Inferior parietal cortex (tissue), 1 donor: ENCODE measurements at regions not wholly inside any gene's neighbourhood (a gene's known extent, or its start where the extent isn't known, plus 50 kb on each side); places are given as distances from the start of the nearest gene placed in this dataset.

Experiments used
- DNase-seq: peaks from one replicate; pipeline ENCODE4 v3.0.0-alpha.2; 2016; ENCODE audit errors: extremely low spot score

GRCh38 chr9:86830356-86830755 is 117.0 kb downstream of the GAS1 start:
- DNase-seq = no peak

- no peak for DNase-seq
Observed at GRCh38 chr9:86829496-86830046, 117.7 kb downstream of the GAS1 start.

DNA sequence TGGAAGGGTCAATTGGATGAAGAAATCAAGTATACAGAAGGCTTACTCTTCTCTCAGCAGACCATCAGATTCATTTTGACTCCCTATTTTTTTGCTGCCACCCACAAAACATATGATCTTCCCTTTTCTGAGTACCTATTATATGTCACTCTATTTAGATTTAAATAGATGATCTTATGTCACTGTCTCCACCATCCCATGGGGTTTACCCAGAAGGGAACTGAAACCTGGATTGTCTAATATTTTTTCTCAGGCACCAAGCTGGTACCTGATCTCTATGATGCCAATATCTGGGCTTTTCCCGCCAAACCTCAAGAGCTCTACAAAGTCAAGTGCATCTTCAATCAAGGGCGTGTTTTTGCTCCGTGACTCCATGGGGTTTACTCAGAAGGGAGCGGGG is 118.7 kb downstream of the GAS1 start:
- DNase-seq = no peak

DNA sequence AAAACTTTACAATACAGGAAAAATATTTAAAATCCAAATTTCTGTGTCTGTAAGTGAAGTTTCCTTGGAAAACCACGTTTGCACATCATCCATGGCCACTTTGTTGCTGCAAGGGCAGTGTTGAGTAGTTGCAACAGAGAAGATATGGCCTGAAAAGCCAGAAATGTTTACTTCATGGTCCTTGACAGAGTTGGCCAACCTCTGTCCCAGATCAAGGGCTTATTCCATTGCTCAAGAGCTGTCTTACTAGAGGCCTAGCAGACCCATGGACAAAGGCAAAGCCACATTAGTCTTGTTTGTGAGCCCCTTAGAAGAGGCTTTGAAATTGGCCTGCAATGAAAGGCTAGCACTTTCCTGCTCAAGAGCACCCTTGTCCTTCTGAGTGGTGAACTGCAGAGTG is 119.4 kb downstream of the GAS1 start:
- DNase-seq = no peak

- no peak for DNase-seq
Observed at GRCh38 chr9:86825299-86825698, 122.0 kb downstream of the GAS1 start.

GRCh38 chr9:86822006-86822801 is 125.1 kb downstream of the GAS1 start:
- DNase-seq = no peak

DNA sequence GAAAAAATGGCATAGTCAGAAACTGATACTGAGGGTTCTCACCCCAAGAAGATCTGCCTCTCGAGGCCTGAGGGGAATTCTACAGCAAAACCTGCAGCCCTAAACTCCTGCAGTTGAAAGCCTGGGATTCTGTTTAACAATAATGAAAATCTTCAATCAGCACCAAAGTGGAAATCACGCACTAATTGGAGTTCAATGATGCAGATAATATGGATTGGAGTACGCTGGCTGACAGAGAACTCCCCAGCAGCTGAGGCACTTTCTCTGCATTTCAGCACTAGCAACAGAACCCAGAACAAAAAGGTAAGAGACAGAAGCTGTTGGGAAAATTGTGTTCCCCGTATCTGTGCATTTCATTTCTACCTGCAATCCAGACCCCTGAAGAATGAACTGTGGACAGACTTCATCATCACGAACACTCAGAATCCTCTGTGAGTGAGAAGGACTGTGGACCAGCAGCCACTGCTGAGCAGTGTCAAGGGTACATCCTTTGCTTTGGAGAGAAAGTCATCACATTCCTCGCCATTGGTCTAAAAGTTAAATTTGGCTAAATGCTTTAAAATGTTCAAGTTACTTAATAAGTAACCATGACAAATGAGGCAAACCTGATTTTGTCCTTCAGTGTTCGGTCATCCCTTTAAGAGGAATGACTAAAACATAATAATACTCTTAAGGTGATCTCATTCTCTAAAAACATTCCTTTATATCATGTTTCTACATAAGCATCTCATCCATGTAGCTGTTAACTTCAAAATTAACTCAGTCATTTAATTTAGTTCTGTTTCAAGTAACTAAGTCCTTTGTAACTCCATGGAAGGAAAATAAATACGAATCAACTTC is 126.1 kb downstream of the GAS1 start:
- no peak for DNase-seq

GRCh38 chr9:86819552-86819951 is 127.8 kb downstream of the GAS1 start:
- DNase-seq = no peak

DNA sequence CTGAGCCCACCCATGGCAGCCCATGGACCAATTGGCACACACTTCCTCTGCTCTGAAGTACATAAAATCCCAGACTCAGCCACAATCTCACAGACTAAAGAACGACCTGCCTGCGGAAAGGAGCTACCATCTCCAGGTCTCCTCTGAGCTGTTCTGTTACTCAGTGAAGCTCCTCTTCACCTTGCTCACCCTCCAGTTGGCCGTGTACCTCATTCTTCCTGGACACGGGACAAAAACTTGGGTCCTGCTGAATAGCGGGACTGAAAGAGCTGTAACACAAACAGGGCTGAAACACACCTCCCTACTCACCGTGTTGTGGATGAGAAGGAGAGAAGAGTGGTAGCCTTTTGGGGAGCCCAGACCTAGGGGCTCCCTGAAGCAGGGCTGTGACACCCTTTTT is 128.7 kb downstream of the GAS1 start:
- DNase-seq = no peak

DNA sequence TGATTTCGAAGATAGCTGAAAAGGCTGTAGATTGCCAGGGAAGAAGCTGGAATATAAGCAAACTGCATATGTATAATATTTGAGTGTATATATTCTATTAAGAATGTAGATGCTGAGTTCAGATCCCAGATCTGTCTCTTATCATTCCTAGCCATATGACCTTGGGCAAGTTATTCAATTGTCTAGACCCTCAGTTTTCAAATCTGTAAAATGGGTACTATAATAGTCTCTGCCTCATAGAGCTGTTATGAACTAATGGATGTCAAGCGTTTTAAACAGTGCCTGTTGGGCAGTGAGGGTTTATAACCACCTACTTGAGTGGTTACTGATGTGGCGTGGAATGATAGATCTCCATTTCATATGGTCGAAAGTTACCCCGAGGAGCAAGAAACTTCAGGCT is 130.4 kb downstream of the GAS1 start:
- no peak for DNase-seq

DNA sequence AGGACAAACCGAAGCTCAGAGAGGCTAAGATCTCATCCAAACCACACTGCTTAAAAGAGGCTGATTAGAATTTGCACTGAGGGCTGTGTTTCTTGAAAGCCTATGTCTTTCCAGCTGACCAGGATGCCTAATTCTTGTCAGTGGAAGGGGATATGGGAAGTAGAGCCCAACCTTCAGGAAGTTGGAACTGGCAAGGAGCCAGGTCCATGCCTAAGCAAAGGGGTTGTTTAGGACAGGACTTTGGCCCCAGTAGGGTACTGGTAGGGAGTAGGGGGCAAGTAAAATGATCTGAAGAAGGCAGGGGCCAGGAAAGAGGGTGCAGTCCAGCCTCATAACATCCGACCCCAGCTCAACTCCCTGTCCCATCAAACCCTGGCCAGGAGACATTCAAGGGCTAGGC is 130.9 kb downstream of the GAS1 start:
- no peak for DNase-seq

DNA sequence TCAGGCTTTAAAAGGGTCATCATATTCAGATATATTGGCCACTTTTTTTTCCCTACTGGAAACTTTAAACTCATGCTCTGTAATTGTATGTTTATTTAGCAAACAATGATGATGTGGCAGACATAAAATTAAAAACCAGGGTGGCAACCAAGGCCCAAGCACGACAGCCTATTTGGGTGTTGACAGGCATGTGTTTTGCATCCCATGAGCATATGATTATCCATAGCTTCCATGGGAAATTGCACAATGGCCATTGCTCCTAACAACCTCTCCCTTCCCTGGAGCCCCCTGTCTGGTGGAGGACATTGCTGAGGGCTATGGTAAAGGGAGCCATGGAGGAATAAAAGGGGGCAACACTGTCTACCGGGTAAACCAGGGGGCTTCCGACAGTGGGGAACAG is 134.7 kb downstream of the GAS1 start:
- no peak for DNase-seq

- no peak for DNase-seq
Observed at GRCh38 chr9:86809759-86810367, 137.4 kb downstream of the GAS1 start.

DNA sequence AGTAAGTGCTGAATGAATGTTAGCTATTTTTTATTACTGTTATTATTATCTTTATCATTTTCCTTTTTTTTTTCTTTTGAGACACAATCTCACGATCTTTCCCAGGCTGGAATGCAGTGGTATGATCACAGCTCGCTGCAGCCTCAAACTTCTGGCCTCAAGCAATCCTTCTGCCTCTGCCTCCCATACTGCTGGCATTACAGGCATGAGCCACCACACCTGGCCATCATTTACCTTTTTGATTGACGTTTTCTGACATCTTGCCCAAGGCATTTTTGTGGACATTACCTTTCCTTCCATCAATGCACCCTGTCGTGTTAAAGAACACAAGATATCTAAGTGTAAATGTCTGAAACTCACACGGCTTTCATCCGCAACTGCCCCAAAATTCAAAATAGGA is 138.2 kb downstream of the GAS1 start:
- DNase-seq = no peak

GRCh38 chr9:86807367-86807976 is 139.8 kb downstream of the GAS1 start:
- peak; percentile 5 for DNase-seq

DNA sequence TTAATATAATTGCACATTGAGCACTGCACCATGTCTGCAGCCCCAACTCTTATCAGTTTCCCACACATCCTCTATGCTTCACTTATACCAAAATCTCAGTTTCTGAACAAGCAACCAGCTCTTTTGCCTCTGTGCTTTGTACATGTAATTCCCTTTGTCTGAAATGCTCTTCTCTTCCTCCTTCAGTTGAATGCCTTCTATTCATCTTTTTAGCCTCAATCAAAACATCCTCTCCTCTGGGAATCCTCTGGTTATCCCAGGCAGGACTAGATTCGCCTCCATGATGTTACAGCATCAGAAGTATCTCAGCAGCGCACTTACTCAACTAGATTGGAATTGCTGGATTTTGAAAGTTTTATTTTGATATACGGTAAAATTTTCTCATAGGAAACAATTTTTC is 143.3 kb downstream of the GAS1 start:
- no peak for DNase-seq

GRCh38 chr9:86802900-86803673 is 144.2 kb downstream of the GAS1 start:
- DNase-seq = no peak

DNA sequence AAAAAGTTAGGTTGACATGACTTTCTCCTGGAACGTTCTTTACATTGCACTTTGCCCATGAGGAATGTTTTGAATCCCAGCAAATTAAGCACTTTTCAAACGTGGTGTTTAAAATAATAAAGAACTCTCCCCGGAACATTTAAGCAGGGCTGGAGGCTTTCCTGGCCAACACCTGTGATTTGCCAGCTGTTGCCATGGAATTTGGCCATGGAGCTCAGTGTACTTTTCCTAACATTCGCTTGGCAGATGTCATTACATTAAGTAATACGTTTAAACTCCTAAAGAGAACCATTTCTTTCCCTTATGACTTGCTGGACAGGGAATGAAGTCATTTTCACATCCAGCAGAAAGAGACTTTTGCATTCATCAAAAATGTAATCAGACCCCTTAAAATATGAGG is 146.1 kb downstream of the GAS1 start:
- no peak for DNase-seq

DNA sequence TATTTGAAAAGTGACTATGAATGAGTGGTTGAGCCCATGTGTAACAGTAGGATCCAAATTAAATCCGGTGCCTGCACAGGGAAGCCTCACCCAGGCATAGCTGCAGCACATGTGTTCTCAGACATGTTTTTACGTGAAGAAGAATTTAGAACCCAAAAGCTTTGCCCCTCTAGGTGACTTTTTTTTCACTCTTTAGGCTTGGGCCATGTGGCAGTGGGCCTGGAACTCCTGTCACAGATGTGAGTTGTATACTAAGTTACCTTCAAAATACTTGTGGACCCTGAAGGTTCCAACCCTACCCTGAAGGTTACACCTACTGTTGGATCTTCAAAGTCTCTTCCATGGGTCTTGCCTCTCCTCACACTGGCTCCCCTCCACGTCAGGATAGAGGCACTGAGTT is 146.6 kb downstream of the GAS1 start:
- no peak for DNase-seq

DNA sequence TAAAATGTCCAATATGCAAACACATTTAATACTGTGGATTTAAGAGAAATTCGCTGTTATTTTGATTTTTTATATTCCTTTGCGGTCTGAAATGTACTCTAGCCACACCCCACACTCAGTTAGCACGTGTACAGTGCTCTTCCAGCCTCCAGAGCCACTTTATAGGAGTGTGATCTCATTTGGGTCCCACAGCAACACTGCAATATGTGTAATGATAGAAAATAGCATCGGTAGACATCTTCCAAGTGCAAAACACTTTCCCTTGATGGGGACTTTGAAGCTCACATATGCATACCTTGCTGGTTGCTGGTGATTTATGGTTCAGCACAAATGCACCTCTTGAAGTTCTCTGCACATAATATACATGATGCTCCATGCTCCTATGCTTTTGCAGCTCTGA is 148.3 kb downstream of the GAS1 start:
- DNase-seq = no peak

- DNase-seq = no peak
Observed at GRCh38 chr9:86796666-86797065, 150.6 kb downstream of the GAS1 start.
